ENCODE measurements at regions not wholly inside any gene's neighbourhood (a gene's known extent, or its start where the extent isn't known, plus 50 kb on each side); places are given as distances from the start of the nearest gene placed in this dataset.

GRCh38 chr4:130484826-130485225, 1388.9 kb downstream of the C4orf33 start:
- Mint-ChIP-seq H3K27ac (no peak overlapping the region), H3K4me1 (no peaks in the 10 kb centered on the region), H3K4me3 (no peak overlapping the region), H3K9me3 (peaks cover 0 to 3% (median 0%) of the 10 kb centered on the region in 7 donors), H3K36me3 (no peaks in the 10 kb centered on the region), H3K27me3 (ENCODE audit: low read depth in 3 of 3) (peaks cover 0 to 2% (median 0%) of the 10 kb centered on the region in 3 donors)
- no peaks in the 10 kb centered on the region for H4K20me1 ChIP-seq (ENCODE audit: insufficient read depth, low read length)
- no peak overlapping the region for H3K27ac ChIP-seq (ENCODE audit: low read depth in 1 of 2, low read length in 2 of 2)
- H2AFZ ChIP-seq (ENCODE audit: insufficient read depth, low read depth, low read length, poor library complexity, severe bottlenecking), result no peak overlapping the region
- no peaks in the 10 kb centered on the region for H3K36me3 ChIP-seq (replicated peaks in 1 of 2; ENCODE audit: control insufficient read depth in 1 of 2, insufficient read depth in 2 of 2, low read length in 2 of 2)
- H3K79me2 ChIP-seq (ENCODE audit: insufficient read depth, low read length), result no peaks in the 10 kb centered on the region
- DNase-seq, result no peak
- H3K4me3 ChIP-seq (replicated peaks in 1 of 3; ENCODE audit: low read depth in 2 of 3, low read length in 3 of 3), result no peak overlapping the region
- WGBS (ENCODE audit: insufficient coverage), result 86% methylated on average over 1 of the region's 5 CpGs
- no peaks in the 10 kb centered on the region for H3K4me1 ChIP-seq (ENCODE audit: control insufficient read depth in 1 of 2, insufficient read depth in 2 of 2, low read length in 2 of 2)
- TF ChIP-seq CTCF (IDR thresholded peaks at IDR 0.05), result no peak
- no peak overlapping the region for H3K9ac ChIP-seq (ENCODE audit: insufficient read depth, low read length, poor library complexity, severe bottlenecking)
- peaks cover 3 to 4% of the 10 kb centered on the region in 2 donors for H3K9me3 ChIP-seq (replicated peaks in 1 of 2; ENCODE audit: control insufficient read depth in 1 of 2, insufficient read depth in 1 of 2, low read length in 2 of 2)
- no peaks in the 10 kb centered on the region for H3K27me3 ChIP-seq (ENCODE audit: control insufficient read depth in 2 of 2, insufficient read depth in 2 of 2, low read length in 2 of 2)
- H3K4me2 ChIP-seq (replicated peaks; ENCODE audit: extremely low read depth, low read length, poor library complexity, severe bottlenecking), result no peak overlapping the region
- intact Hi-C loops (cut with micrococcal nuclease), result no loop called here

DNA sequence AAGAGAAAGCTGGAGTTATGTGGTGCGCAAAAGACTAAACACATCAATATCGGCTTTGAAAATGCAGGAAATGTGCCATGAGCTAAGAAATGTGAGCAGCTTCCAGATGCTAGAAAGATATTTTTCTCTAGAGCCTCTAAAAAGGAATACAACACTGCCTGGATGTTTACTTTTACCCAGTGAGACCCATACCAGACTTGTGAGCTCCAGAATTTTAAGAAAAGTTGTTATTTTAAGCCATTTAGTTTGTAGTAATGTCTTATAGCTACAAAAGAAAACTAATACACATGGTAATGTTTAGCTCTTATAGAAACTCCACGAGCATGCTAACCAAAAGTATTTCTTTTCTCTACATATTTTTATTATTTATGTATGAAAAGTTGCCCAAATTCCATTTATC, 1389.4 kb downstream of the C4orf33 start:
- Histone ChIP-seq H3K36me3 (replicated peaks in 1 of 2; ENCODE audit: control insufficient read depth in 1 of 2, insufficient read depth in 2 of 2, low read length in 2 of 2) (no peaks in the 10 kb centered on the region), H3K79me2 (ENCODE audit: insufficient read depth, low read length) (no peaks in the 10 kb centered on the region), H2AFZ (ENCODE audit: insufficient read depth, low read depth, low read length, poor library complexity, severe bottlenecking) (no peak overlapping the region), H3K4me1 (ENCODE audit: control insufficient read depth in 1 of 2, insufficient read depth in 2 of 2, low read length in 2 of 2) (no peaks in the 10 kb centered on the region), H3K9me3 (replicated peaks in 1 of 2; ENCODE audit: control insufficient read depth in 1 of 2, insufficient read depth in 1 of 2, low read length in 2 of 2) (peaks cover 3 to 4% of the 10 kb centered on the region in 2 donors), H3K9ac (ENCODE audit: insufficient read depth, low read length, poor library complexity, severe bottlenecking) (no peak overlapping the region), H4K20me1 (ENCODE audit: insufficient read depth, low read length) (no peaks in the 10 kb centered on the region), H3K4me2 (replicated peaks; ENCODE audit: extremely low read depth, low read length, poor library complexity, severe bottlenecking) (no peak overlapping the region), H3K27me3 (ENCODE audit: control insufficient read depth in 2 of 2, insufficient read depth in 2 of 2, low read length in 2 of 2) (no peaks in the 10 kb centered on the region), H3K27ac (ENCODE audit: low read depth in 1 of 2, low read length in 2 of 2) (no peak overlapping the region), H3K4me3 (replicated peaks in 1 of 3; ENCODE audit: low read depth in 2 of 3, low read length in 3 of 3) (no peak overlapping the region)
- Mint-ChIP-seq H3K27me3 (ENCODE audit: low read depth in 3 of 3) (peaks cover 0 to 2% (median 0%) of the 10 kb centered on the region in 3 donors), H3K27ac (no peak overlapping the region), H3K9me3 (peaks cover 0 to 3% (median 0%) of the 10 kb centered on the region in 7 donors), H3K36me3 (no peaks in the 10 kb centered on the region), H3K4me1 (no peaks in the 10 kb centered on the region), H3K4me3 (no peak overlapping the region)
- TF ChIP-seq CTCF (IDR thresholded peaks at IDR 0.05), result no peak
- no CpG with 5 or more reads among the region's 3 CpGs for WGBS (ENCODE audit: insufficient coverage)
- DNase-seq, result no peak
- intact Hi-C loops (cut with micrococcal nuclease), result no loop called here
